ENCODE measurements at regions not wholly inside any gene's neighbourhood (a gene's known extent, or its start where the extent isn't known, plus 50 kb on each side); places are given as distances from the start of the nearest gene placed in this dataset.

DNA sequence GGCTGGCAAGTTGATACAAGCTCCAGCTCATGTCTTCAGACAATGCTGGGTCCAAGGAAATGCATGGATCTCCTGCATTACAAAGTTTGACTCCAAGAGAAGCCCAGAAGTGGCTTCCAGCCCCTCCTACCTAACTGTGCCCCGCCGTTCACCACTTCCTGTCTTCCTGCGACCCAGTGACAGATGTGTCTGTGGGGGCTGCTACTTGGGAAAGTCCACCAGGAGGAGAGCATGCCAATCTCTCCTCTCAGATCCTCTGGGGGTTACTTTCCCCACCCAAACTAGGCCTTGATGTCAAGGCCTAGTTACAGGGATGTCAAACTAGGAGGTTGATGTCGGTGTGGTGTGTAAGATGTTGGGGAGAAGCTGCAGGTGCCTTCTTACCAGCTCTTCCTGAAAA is 133.6 kb upstream of the RASGRP1 start:
- TF ChIP-seq, protein P1, sequence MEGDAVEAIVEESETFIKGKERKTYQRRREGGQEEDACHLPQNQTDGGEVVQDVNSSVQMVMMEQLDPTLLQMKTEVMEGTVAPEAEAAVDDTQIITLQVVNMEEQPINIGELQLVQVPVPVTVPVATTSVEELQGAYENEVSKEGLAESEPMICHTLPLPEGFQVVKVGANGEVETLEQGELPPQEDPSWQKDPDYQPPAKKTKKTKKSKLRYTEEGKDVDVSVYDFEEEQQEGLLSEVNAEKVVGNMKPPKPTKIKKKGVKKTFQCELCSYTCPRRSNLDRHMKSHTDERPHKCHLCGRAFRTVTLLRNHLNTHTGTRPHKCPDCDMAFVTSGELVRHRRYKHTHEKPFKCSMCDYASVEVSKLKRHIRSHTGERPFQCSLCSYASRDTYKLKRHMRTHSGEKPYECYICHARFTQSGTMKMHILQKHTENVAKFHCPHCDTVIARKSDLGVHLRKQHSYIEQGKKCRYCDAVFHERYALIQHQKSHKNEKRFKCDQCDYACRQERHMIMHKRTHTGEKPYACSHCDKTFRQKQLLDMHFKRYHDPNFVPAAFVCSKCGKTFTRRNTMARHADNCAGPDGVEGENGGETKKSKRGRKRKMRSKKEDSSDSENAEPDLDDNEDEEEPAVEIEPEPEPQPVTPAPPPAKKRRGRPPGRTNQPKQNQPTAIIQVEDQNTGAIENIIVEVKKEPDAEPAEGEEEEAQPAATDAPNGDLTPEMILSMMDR (conservative IDR thresholded peaks at IDR 0.05; ENCODE audit: low read length) = no peak
- no peak for TF ChIP-seq EZH2phosphoT487 (IDR thresholded peaks at IDR 0.05; ENCODE audit: borderline replicate concordance, low read depth, low read length)

All from OCI-LY7 (cell line).